GM12892 (cell line): ENCODE measurements at regions not wholly inside any gene's neighbourhood (a gene's known extent, or its start where the extent isn't known, plus 50 kb on each side); places are given as distances from the start of the nearest gene placed in this dataset.

ENCODE experiments used
- POLR2A ChIP-seq: IDR thresholded peaks from 2 replicates; pipeline ENCODE4 v1.6.1; 2011; ENCODE audit warnings: low read depth, low read length, control low read depth
- POLR2AphosphoS5 ChIP-seq: IDR thresholded peaks from 2 replicates; pipeline ENCODE4 v1.6.1; 2011; ENCODE audit warnings: low read depth, low read length, control low read depth

DNA sequence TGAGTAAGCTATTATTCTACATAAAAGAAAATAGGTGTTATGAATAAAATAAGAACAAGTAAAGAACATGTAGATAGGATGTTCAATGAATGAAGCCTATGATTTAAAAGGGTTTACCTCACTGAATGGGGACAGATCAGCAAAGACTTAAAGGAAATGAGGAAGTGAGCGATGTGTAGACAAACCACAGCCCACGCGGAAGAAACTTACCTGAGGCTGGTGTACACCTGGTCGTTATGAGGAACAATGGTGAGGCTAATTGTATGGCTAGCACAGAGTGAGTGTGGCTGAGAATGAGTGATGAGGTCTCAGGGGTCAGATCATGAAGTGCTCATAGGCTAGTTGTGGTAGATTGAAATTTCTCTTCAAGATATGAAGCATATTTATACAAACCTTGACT is 221.7 kb downstream of the ALG10B start:
- TF ChIP-seq POLR2AphosphoS5 (no peak), POLR2A (no peak)
